ENCODE measurements at regions not wholly inside any gene's neighbourhood (a gene's known extent, or its start where the extent isn't known, plus 50 kb on each side); places are given as distances from the start of the nearest gene placed in this dataset.
A peak's percentile ranks its signal among the peaks of the same experiment; 100 is the strongest.

GRCh38 chr18:75754433-75754832, 326.9 kb upstream of the SMIM21 start:
- no peak for TF ChIP-seq CTCF (IDR thresholded peaks at IDR 0.05)
- no peaks in the 10 kb centered on the region for H3K4me1 Mint-ChIP-seq (ENCODE audit: low read depth)
- H3K27me3 Mint-ChIP-seq (ENCODE audit: low read depth) = peaks cover 8% of the 10 kb centered on the region
- H3K36me3 Mint-ChIP-seq (ENCODE audit: low read depth) = no peaks in the 10 kb centered on the region
- no peak for DNase-seq (ENCODE audit: low spot score)
- no peak overlapping the region for H3K4me3 Mint-ChIP-seq (ENCODE audit: unreplicated experiment)
- no peak overlapping the region for H3K27ac Mint-ChIP-seq (ENCODE audit: unreplicated experiment)
- H3K9me3 Mint-ChIP-seq (ENCODE audit: low read depth) = no peaks in the 10 kb centered on the region

GRCh38 chr18:75753753-75754152, 326.2 kb upstream of the SMIM21 start:
- Mint-ChIP-seq H3K4me1 (ENCODE audit: low read depth) (no peaks in the 10 kb centered on the region), H3K36me3 (ENCODE audit: low read depth) (no peaks in the 10 kb centered on the region), H3K27ac (ENCODE audit: unreplicated experiment) (no peak overlapping the region), H3K27me3 (ENCODE audit: low read depth) (peaks cover 8% of the 10 kb centered on the region), H3K9me3 (ENCODE audit: low read depth) (no peaks in the 10 kb centered on the region), H3K4me3 (ENCODE audit: unreplicated experiment) (no peak overlapping the region)
- DNase-seq (ENCODE audit: low spot score) = no peak
- no peak for TF ChIP-seq CTCF (IDR thresholded peaks at IDR 0.05)

- H3K36me3 Mint-ChIP-seq (ENCODE audit: low read depth) = no peaks in the 10 kb centered on the region
- no peak for TF ChIP-seq CTCF (IDR thresholded peaks at IDR 0.05)
- H3K27me3 Mint-ChIP-seq (ENCODE audit: low read depth) = peaks cover 8% of the 10 kb centered on the region
- no peak overlapping the region for H3K27ac Mint-ChIP-seq (ENCODE audit: unreplicated experiment)
- H3K4me3 Mint-ChIP-seq (ENCODE audit: unreplicated experiment) = no peak overlapping the region
- no peaks in the 10 kb centered on the region for H3K9me3 Mint-ChIP-seq (ENCODE audit: low read depth)
- no peaks in the 10 kb centered on the region for H3K4me1 Mint-ChIP-seq (ENCODE audit: low read depth)
- DNase-seq (ENCODE audit: low spot score) = peak; percentile 75
Observed at GRCh38 chr18:75752740-75753263, 325.3 kb upstream of the SMIM21 start.

GRCh38 chr18:75745147-75745546, 317.6 kb upstream of the SMIM21 start:
- DNase-seq (ENCODE audit: low spot score) = no peak
- Mint-ChIP-seq H3K4me3 (ENCODE audit: unreplicated experiment) (no peak overlapping the region), H3K4me1 (ENCODE audit: low read depth) (no peaks in the 10 kb centered on the region), H3K36me3 (ENCODE audit: low read depth) (no peaks in the 10 kb centered on the region), H3K9me3 (ENCODE audit: low read depth) (peaks cover 5% of the 10 kb centered on the region), H3K27ac (ENCODE audit: unreplicated experiment) (no peak overlapping the region), H3K27me3 (ENCODE audit: low read depth) (peaks cover 11% of the 10 kb centered on the region)
- no peak for TF ChIP-seq CTCF (IDR thresholded peaks at IDR 0.05)

GRCh38 chr18:75742516-75742915, 315.0 kb upstream of the SMIM21 start:
- H3K4me3 Mint-ChIP-seq (ENCODE audit: unreplicated experiment) = no peak overlapping the region
- peaks cover 8% of the 10 kb centered on the region for H3K27me3 Mint-ChIP-seq (ENCODE audit: low read depth)
- H3K9me3 Mint-ChIP-seq (ENCODE audit: low read depth) = peaks cover 5% of the 10 kb centered on the region
- no peaks in the 10 kb centered on the region for H3K4me1 Mint-ChIP-seq (ENCODE audit: low read depth)
- TF ChIP-seq CTCF (IDR thresholded peaks at IDR 0.05) = no peak
- H3K27ac Mint-ChIP-seq (ENCODE audit: unreplicated experiment) = no peak overlapping the region
- DNase-seq (ENCODE audit: low spot score) = no peak
- H3K36me3 Mint-ChIP-seq (ENCODE audit: low read depth) = no peaks in the 10 kb centered on the region
